Naive thymus-derived CD4-positive, alpha-beta T cell (primary cell): ENCODE measurements at regions not wholly inside any gene's neighbourhood (a gene's known extent, or its start where the extent isn't known, plus 50 kb on each side); places are given as distances from the start of the nearest gene placed in this dataset.

Experiments used
- ATAC-seq: fragments of 150-1000 bp; cut with Tn5 transposase; 2 replicates; pipeline ENCODE4 v1.10.0; 2021; ENCODE audit warnings: mild to moderate bottlenecking, moderate library complexity
- CTCF ChIA-PET: fragments of 350-600 bp; sonication (Branson Sonifier 250); formaldehyde crosslinking; loops from one replicate; lab custom pipeline; 2021; ENCODE audit warnings: antibody characterized with exemption; lab: Charles Lee
- POLR2A ChIA-PET: fragments of 350-600 bp; sonication (Branson Sonifier 250); formaldehyde crosslinking; loops from one replicate; lab custom pipeline; 2021; ENCODE audit warnings: antibody characterized with exemption, inconsistent platforms; lab: Charles Lee
- DNase-seq, 9 donors: peaks; one replicate each; pipeline versions ENCODE4 v3.0.0 to v3.0.0-alpha.2; 2020 to 2022; ENCODE audit warnings: mixed read lengths in 1 of 9
- H3K27ac ChIP-seq: one replicate; pipeline ENCODE4 v1.7.0; 2013; ENCODE audit warnings: mild to moderate bottlenecking, low read depth, low read length, moderate library complexity
- H3K27me3 ChIP-seq, 2 donors: one replicate each; pipeline ENCODE4 v1.7.0; 2013; ENCODE audit warnings: low read length in 2 of 2, mild to moderate bottlenecking in 2 of 2, moderate library complexity in 2 of 2; ENCODE audit not compliant: control insufficient read depth in 2 of 2, insufficient read depth in 2 of 2
- H3K36me3 ChIP-seq, 3 experiments: 1 replicate in 2 of 3; 2 replicates in 1 of 3; pipeline ENCODE4 v1.7.0; 2013; ENCODE audit warnings: low read length in 3 of 3, mild to moderate bottlenecking in 3 of 3, moderate library complexity in 1 of 3; ENCODE audit not compliant: insufficient read depth in 3 of 3, control insufficient read depth in 2 of 3
- H3K4me1 ChIP-seq, 2 donors: one replicate each; pipeline ENCODE4 v1.7.0; 2013; ENCODE audit warnings: low read length in 2 of 2, mild to moderate bottlenecking in 2 of 2, moderate library complexity in 1 of 2; ENCODE audit not compliant: control insufficient read depth in 2 of 2, insufficient read depth in 2 of 2
- H3K4me3 ChIP-seq: 2 replicates; pipeline ENCODE4 v1.7.0; 2013; ENCODE audit warnings: mild to moderate bottlenecking, low read length
- H3K9me3 ChIP-seq, 3 experiments: 1 replicate in 2 of 3; 2 replicates in 1 of 3; pipeline ENCODE4 v1.7.0; 2013; ENCODE audit warnings: low read length in 3 of 3; ENCODE audit not compliant: control insufficient read depth in 2 of 3
- H3K27ac Mint-ChIP-seq, 9 donors: one replicate each; pipeline ENCODE4 v1.8.0; 2020 to 2022; ENCODE audit warnings: mixed read lengths in 9 of 9, mild to moderate bottlenecking in 8 of 9, moderate library complexity in 5 of 9, inconsistent platforms in 2 of 9
- H3K27me3 Mint-ChIP-seq, 5 donors: one replicate each; pipeline ENCODE4 v1.8.0; 2021 to 2022; ENCODE audit warnings: mixed read lengths in 5 of 5, mild to moderate bottlenecking in 1 of 5
- H3K36me3 Mint-ChIP-seq, 5 donors: one replicate each; pipeline ENCODE4 v1.8.0; 2020 to 2022; ENCODE audit warnings: mixed read lengths in 5 of 5, mild to moderate bottlenecking in 3 of 5, inconsistent platforms in 1 of 5
- H3K4me1 Mint-ChIP-seq, 7 donors: one replicate each; pipeline ENCODE4 v1.8.0; 2020 to 2022; ENCODE audit warnings: mixed read lengths in 7 of 7, mild to moderate bottlenecking in 3 of 7, inconsistent platforms in 1 of 7
- H3K4me3 Mint-ChIP-seq, 10 donors: one replicate each; pipeline ENCODE4 v1.8.0; 2020 to 2022; ENCODE audit warnings: mild to moderate bottlenecking in 10 of 10, mixed read lengths in 10 of 10, moderate library complexity in 6 of 10, inconsistent platforms in 2 of 10
- H3K9me3 Mint-ChIP-seq, 11 donors: one replicate each; pipeline ENCODE4 v1.8.0; 2020 to 2022; ENCODE audit warnings: mixed read lengths in 11 of 11, mild to moderate bottlenecking in 4 of 11, inconsistent platforms in 1 of 11, moderate library complexity in 1 of 11
- intact Hi-C, 2 donors: fragments of 100-400 bp; cut with micrococcal nuclease; formaldehyde crosslinking; loops; one replicate each; pipeline ENCODE4 v1.15.1; 2023

DNA sequence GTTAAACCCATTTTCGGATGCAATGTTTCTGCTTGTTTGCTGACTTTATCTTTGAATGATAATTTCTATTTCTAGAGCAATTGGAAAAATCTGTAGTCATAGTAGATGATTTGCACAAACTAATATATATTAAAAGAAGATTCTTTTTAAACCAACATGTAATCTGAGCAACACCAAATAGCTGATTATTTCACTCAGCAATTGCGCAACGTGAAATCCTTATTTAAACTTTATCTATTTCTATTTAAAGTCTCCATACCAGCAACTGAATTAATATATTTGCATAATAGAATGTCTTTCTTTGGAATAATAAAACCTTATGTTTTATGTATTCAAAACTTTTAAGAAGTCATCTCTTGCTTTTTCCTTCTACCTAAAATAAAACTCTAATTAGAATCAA lies 1132.4 kb downstream of the FLRT2 start:
- Histone ChIP-seq H3K4me3 (no peak overlapping the region), H3K27ac (no peak overlapping the region), H3K4me1 (no peaks in the 10 kb centered on the region), H3K27me3 (no peaks in the 10 kb centered on the region), H3K9me3 (no peaks in the 10 kb centered on the region), H3K36me3 (no peaks in the 10 kb centered on the region)
- CTCF ChIA-PET, result no interaction called here
- Mint-ChIP-seq H3K9me3 (peaks cover 0 to 7% (median 2%) of the 10 kb centered on the region in 11 donors), H3K36me3 (peaks cover 0 to 4% (median 0%) of the 10 kb centered on the region in 5 donors), H3K4me3 (no peak overlapping the region), H3K4me1 (no peaks in the 10 kb centered on the region), H3K27me3 (no peaks in the 10 kb centered on the region), H3K27ac (no peak overlapping the region)
- no peak for DNase-seq
- ATAC-seq, result no peak
- POLR2A ChIA-PET, result no interaction called here
- intact Hi-C loops, result no loop called here

DNA sequence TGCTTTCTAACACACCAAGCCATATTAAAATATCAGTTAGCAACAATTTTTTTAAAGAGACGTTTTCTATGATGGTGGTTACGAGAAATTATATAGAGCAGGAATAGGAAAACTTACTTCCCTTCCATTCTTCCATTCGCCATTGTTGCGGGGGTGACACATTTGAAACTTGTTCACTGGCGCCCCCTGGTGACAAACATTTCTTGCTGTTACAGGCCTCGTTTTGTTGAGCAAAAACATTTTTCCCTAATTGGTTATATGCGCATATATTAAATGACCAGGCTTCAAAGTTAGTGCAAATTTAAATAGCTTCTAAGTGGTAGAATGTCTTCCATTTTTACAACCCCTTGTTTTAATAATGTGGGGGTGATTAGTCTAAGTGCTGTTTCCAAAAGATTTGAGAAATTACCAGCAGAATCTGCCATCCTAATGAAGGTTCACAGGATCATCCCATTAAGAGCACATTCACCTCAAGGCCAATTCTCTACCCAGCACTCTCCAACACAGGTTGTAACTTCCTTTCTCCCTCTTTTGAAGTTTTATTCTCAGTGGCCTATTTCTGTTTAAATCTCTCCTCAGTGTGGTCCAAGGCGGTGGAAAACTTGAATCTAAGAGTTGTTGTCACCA lies 1124.7 kb downstream of the FLRT2 start:
- ChIA-PET CTCF (interaction anchor here (0.6 kb wide), 1 partner anchor 1541 kb away, joined by 3 read pairs; no protein-coding TSS in a partner anchor), POLR2A (no interaction called here)
- no peaks in the 10 kb centered on the region for H3K4me1 Mint-ChIP-seq
- H3K27ac Mint-ChIP-seq, result no peak overlapping the region
- H3K4me3 Mint-ChIP-seq, result no peak overlapping the region
- no peak for ATAC-seq
- H3K9me3 Mint-ChIP-seq, result peaks cover 0 to 10% (median 0%) of the 10 kb centered on the region in 11 donors
- Histone ChIP-seq H3K27me3 (no peaks in the 10 kb centered on the region), H3K9me3 (no peaks in the 10 kb centered on the region), H3K4me1 (no peaks in the 10 kb centered on the region), H3K36me3 (no peaks in the 10 kb centered on the region), H3K4me3 (no peak overlapping the region), H3K27ac (no peak overlapping the region)
- intact Hi-C loops, result no loop called here
- no peaks in the 10 kb centered on the region for H3K27me3 Mint-ChIP-seq
- H3K36me3 Mint-ChIP-seq, result no peaks in the 10 kb centered on the region
- DNase-seq, result peak in 2 of 9 donors; percentile 1 to 21

DNA sequence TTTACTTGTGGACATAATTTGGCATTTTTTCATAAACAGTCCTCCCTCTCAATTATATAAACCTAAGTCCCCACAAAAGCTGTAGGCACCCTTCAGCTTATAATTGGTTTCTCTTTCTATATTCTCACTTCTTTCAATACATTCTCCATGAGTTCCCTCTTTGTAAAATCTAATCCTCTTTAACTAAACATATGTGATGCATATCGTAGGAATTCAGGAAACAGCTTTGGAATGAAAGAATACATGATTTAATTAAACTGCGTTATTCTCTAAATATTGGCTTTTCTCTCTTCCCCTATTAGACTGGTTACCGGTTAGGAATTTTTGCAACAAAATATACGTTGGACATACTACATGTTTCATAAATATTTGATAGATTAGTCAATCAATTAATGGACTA lies 1122.6 kb downstream of the FLRT2 start:
- Mint-ChIP-seq H3K36me3 (no peaks in the 10 kb centered on the region), H3K4me3 (no peak overlapping the region), H3K9me3 (peaks cover 0 to 10% (median 3%) of the 10 kb centered on the region in 11 donors), H3K27me3 (no peaks in the 10 kb centered on the region), H3K4me1 (no peaks in the 10 kb centered on the region), H3K27ac (no peak overlapping the region)
- intact Hi-C loops, result no loop called here
- Histone ChIP-seq H3K4me3 (no peak overlapping the region), H3K4me1 (no peaks in the 10 kb centered on the region), H3K27me3 (no peaks in the 10 kb centered on the region), H3K9me3 (no peaks in the 10 kb centered on the region), H3K36me3 (no peaks in the 10 kb centered on the region), H3K27ac (no peak overlapping the region)
- POLR2A ChIA-PET, result no interaction called here
- ATAC-seq, result no peak
- CTCF ChIA-PET, result no interaction called here
- no peak for DNase-seq

DNA sequence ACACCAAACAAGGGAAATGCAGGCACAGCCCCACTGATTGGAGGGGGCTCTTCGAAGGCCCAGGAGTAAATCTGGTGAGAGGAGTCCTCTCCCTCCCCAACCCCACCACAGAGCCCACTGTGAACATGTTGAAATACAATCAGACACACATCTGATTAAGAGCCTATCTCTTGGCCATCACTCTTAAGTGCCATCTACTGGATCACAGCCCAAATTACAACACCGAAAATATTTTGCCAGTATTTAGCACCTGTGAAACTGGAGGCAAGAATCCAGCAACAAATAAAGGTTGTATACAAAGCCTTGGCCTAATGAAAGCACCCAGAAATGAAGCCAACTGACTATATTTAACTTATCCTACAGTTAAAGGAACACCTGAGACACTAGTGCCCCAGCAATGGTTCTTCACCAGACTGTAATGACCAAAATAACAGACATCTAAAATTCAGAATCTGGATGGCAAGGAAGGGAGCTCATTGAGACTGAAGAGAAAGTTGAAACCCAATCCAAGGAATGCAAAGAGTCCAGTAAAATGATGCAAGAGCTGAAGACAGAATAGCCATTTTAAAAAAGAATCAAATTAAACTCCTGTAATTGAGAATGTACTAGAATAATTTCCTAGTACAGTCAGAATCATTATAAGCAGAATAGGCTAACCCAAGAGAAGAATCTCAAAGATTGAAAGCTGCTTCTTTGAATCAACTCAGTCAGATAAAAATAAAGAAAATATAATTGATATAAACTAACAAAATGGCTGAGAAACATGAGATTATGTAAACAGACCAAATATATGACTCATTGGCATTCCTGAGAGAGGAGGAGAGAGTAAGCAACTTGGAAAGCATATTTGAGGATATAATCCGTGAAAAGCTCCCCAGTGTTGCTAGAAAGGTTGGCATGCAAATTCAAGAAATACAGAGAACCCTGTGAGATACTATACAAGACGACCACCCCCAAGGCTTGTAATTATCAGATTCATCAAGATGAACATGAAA lies 1117.0 kb downstream of the FLRT2 start:
- DNase-seq (no peak), ATAC-seq (no peak)
- Histone ChIP-seq H3K36me3 (no peaks in the 10 kb centered on the region), H3K4me1 (no peaks in the 10 kb centered on the region), H3K27ac (no peak overlapping the region), H3K4me3 (no peak overlapping the region), H3K27me3 (no peaks in the 10 kb centered on the region), H3K9me3 (peaks cover 0 to 5% (median 0%) of the 10 kb centered on the region in 3 experiments)
- ChIA-PET CTCF (no interaction called here), POLR2A (no interaction called here)
- no peaks in the 10 kb centered on the region for H3K27me3 Mint-ChIP-seq
- H3K27ac Mint-ChIP-seq, result no peak overlapping the region
- H3K36me3 Mint-ChIP-seq, result no peaks in the 10 kb centered on the region
- no peak overlapping the region for H3K4me3 Mint-ChIP-seq
- H3K9me3 Mint-ChIP-seq, result peaks cover 0 to 10% (median 4%) of the 10 kb centered on the region in 11 donors
- intact Hi-C loops, result no loop called here
- no peaks in the 10 kb centered on the region for H3K4me1 Mint-ChIP-seq

DNA sequence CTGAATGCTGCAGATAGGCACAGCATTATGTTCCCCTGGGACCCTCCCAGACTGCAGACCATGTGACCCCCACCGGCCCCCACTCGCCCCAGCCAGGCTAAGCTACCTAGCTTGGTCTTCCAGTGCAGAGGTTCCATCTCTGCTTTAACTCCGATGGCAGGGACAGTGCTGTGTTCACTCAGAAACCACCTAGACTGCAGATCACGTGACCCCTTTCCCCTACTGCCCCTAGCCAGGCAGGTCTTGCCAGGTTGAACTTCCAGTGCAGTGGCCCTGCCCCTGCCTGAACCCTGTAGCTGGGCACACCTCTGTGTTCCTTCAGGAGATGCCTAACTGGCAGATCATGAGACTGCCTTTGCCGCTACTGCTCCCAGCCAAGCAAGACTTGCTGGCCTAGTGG lies 1116.2 kb downstream of the FLRT2 start:
- H3K27me3 ChIP-seq, result no peaks in the 10 kb centered on the region
- intact Hi-C loops, result no loop called here
- Mint-ChIP-seq H3K4me1 (no peaks in the 10 kb centered on the region), H3K36me3 (no peaks in the 10 kb centered on the region), H3K27me3 (no peaks in the 10 kb centered on the region), H3K27ac (no peak overlapping the region), H3K9me3 (peaks cover 0 to 14% (median 5%) of the 10 kb centered on the region in 11 donors), H3K4me3 (no peak overlapping the region)
- no peak overlapping the region for H3K27ac ChIP-seq
- CTCF ChIA-PET, result no interaction called here
- H3K36me3 ChIP-seq, result no peaks in the 10 kb centered on the region
- POLR2A ChIA-PET, result no interaction called here
- ATAC-seq (no peak), DNase-seq (no peak)
- peaks cover 0 to 5% (median 0%) of the 10 kb centered on the region in 3 experiments for H3K9me3 ChIP-seq
- H3K4me3 ChIP-seq, result no peak overlapping the region
- H3K4me1 ChIP-seq, result no peaks in the 10 kb centered on the region

DNA sequence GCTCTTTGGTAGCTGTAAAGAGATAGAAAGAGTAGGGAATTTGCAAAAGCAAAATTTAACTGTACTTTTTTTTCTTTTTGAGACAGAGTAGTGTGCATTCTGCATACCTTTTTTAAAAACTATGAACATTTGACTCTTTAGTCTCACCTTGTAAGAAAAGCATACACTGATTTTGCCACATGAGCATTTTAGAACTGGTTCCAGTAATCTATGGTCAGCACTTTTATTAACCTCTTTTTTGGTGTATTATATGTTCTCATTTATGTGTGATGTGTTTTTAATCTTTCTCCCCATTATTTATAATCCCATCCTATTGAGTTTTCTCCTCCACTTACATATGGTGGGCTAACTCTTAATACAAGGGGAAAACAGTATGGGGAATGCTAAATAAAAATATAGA lies 1111.4 kb downstream of the FLRT2 start:
- intact Hi-C loops, result no loop called here
- DNase-seq (no peak), ATAC-seq (no peak)
- Mint-ChIP-seq H3K27ac (no peak overlapping the region), H3K27me3 (no peaks in the 10 kb centered on the region), H3K4me3 (no peak overlapping the region), H3K4me1 (no peaks in the 10 kb centered on the region), H3K9me3 (peaks cover 0 to 8% (median 5%) of the 10 kb centered on the region in 11 donors), H3K36me3 (no peaks in the 10 kb centered on the region)
- ChIA-PET POLR2A (no interaction called here), CTCF (no interaction called here)
- H3K9me3 ChIP-seq, result peaks cover 0 to 1% (median 0%) of the 10 kb centered on the region in 3 experiments
- no peak overlapping the region for H3K4me3 ChIP-seq
- no peaks in the 10 kb centered on the region for H3K36me3 ChIP-seq
- no peaks in the 10 kb centered on the region for H3K4me1 ChIP-seq
- no peaks in the 10 kb centered on the region for H3K27me3 ChIP-seq
- no peak overlapping the region for H3K27ac ChIP-seq
